GM12878 (cell line): ENCODE measurements at regions not wholly inside any gene's neighbourhood (a gene's known extent, or its start where the extent isn't known, plus 50 kb on each side); places are given as distances from the start of the nearest gene placed in this dataset.

Source experiments
- BHLHE40 ChIP-seq, 2 experiments: fragments of 450-650 bp in 1 of 2; IDR thresholded peaks; 2 replicates each; pipeline ENCODE4 v1.6.1; 2011 to 2017; ENCODE audit warnings: low read depth in 2 of 2, borderline replicate concordance in 1 of 2, improper control_type of control experiment in 1 of 2, low read length in 1 of 2, mild to moderate bottlenecking in 1 of 2
- CEBPZ ChIP-seq: fragments of 150-350 bp; IDR thresholded peaks from 2 replicates; pipeline ENCODE4 v1.6.1; 2016; ENCODE audit warnings: low read depth, low read length
- E2F4 ChIP-seq: IDR thresholded peaks from 2 replicates; pipeline ENCODE4 v1.6.1; 2012; ENCODE audit warnings: low read depth, low read length, improper control_type of control experiment
- EGR1 ChIP-seq, 2 experiments: IDR thresholded peaks; 1 replicate in 1 of 2; 2 replicates in 1 of 2; pipeline ENCODE4 v1.6.1; 2011 to 2012; ENCODE audit warnings: low read depth in 2 of 2, low read length in 2 of 2, borderline replicate concordance in 1 of 2, mild to moderate bottlenecking in 1 of 2, moderate library complexity in 1 of 2
- EP300 ChIP-seq, 2 experiments: fragments of 150-350 bp in 1 of 2; IDR thresholded peaks; 2 replicates each; pipeline ENCODE4 v1.6.1; 2011 to 2012; ENCODE audit warnings: low read depth in 2 of 2, low read length in 2 of 2, borderline replicate concordance in 1 of 2, improper control_type of control experiment in 1 of 2, inconsistent platforms in 1 of 2; ENCODE audit not compliant: control insufficient read depth in 1 of 2
- GABPA ChIP-seq: IDR thresholded peaks from 2 replicates; pipeline ENCODE4 v1.6.1; 2014; ENCODE audit warnings: antibody characterized with exemption, low read depth, mild to moderate bottlenecking, inconsistent platforms
- GATAD2B ChIP-seq: fragments of 450-650 bp; conservative IDR thresholded peaks from 2 replicates; pipeline ENCODE4 v1.6.1; 2017; ENCODE audit warnings: low read depth, mild to moderate bottlenecking, moderate library complexity
- HSF1 ChIP-seq: fragments of 150-350 bp; IDR thresholded peaks from 2 replicates; pipeline ENCODE4 v1.6.1; 2014; ENCODE audit warnings: mild to moderate bottlenecking, low read depth, low read length
- JUND ChIP-seq: IDR thresholded peaks from 2 replicates; pipeline ENCODE4 v1.6.1; 2012; ENCODE audit warnings: low read depth, mild to moderate bottlenecking, low read length, improper control_type of control experiment, moderate library complexity
- KLF5 ChIP-seq: fragments of 450-650 bp; IDR thresholded peaks from 2 replicates; pipeline ENCODE4 v1.6.1; 2014; ENCODE audit warnings: mild to moderate bottlenecking; ENCODE audit not compliant: partially characterized antibody
- MAX ChIP-seq: IDR thresholded peaks from 2 replicates; pipeline ENCODE4 v1.6.1; 2012; ENCODE audit warnings: low read depth, low read length, improper control_type of control experiment
- MYB ChIP-seq: fragments of 150-350 bp; IDR thresholded peaks from 2 replicates; pipeline ENCODE4 v1.6.1; 2014; ENCODE audit warnings: mild to moderate bottlenecking, low read depth, low read length, borderline replicate concordance
- NFIC ChIP-seq: IDR thresholded peaks from 2 replicates; pipeline ENCODE4 v1.6.1; 2012; ENCODE audit warnings: low read depth, mild to moderate bottlenecking, inconsistent platforms, low read length, moderate library complexity
- PML ChIP-seq: IDR thresholded peaks from 2 replicates; pipeline ENCODE4 v1.6.1; 2012; ENCODE audit warnings: low read length, inconsistent platforms
- PRDM15 ChIP-seq: fragments of 450-650 bp; formaldehyde crosslinking; IDR thresholded peaks from 2 replicates; pipeline ENCODE4 v1.4.0; 2020; ENCODE audit warnings: mild to moderate bottlenecking, moderate library complexity
- RAD51 ChIP-seq: fragments of 450-650 bp; IDR thresholded peaks from 2 replicates; pipeline ENCODE4 v1.6.1; 2016; ENCODE audit warnings: moderate library complexity, mild to moderate bottlenecking, inconsistent platforms
- TAF1 ChIP-seq: IDR thresholded peaks from 2 replicates; pipeline ENCODE4 v1.6.1; 2011; ENCODE audit warnings: mild to moderate bottlenecking, low read depth, low read length, borderline replicate concordance
- TARDBP ChIP-seq: IDR thresholded peaks from 2 replicates; pipeline ENCODE4 v1.6.1; 2016; ENCODE audit warnings: borderline replicate concordance
- TBL1XR1 ChIP-seq: IDR thresholded peaks from 2 replicates; pipeline ENCODE4 v1.6.1; 2012; ENCODE audit warnings: low read depth, low read length, improper control_type of control experiment
- TCF3 ChIP-seq: IDR thresholded peaks from 2 replicates; pipeline ENCODE4 v1.6.1; 2012; ENCODE audit warnings: low read depth, mild to moderate bottlenecking, low read length, borderline replicate concordance; ENCODE audit not compliant: insufficient read depth
- WRNIP1 ChIP-seq: IDR thresholded peaks from 2 replicates; pipeline ENCODE4 v1.6.1; 2011; ENCODE audit warnings: low read depth, low read length, improper control_type of control experiment, borderline replicate concordance

GRCh38 chr6:156695742-156696141, 81.4 kb upstream of the ARID1B start (continued):
- TF ChIP-seq PRDM15 (no peak), RAD51 (no peak), EP300 (IDR thresholded peaks at IDR 0.05; ENCODE audit: borderline replicate concordance in 1 of 2, control insufficient read depth in 1 of 2, low read depth in 2 of 2, low read length in 2 of 2) (no peak), GABPA (no peak), MAX (no peak), NFIC (no peak), GATAD2B (no peak), MYB (no peak), TCF3 (no peak), WRNIP1 (no peak), CEBPZ (no peak), TBL1XR1 (no peak), TAF1 (0 out of 2 replicates have a peak, but pooled peaks have one; percentile 10), PML (no peak), HSF1 (no peak), BHLHE40 (IDR thresholded peaks at IDR 0.05; ENCODE audit: borderline replicate concordance in 1 of 2, low read depth in 2 of 2, low read length in 1 of 2) (no peak), E2F4 (no peak), EGR1 (IDR thresholded peaks at IDR 0.05; ENCODE audit: borderline replicate concordance in 1 of 2, low read depth in 2 of 2, low read length in 2 of 2) (no peak), JUND (no peak), TARDBP (0 out of 2 replicates have a peak, but pooled peaks have one; percentile 42), KLF5 (no peak)
